Breast epithelium (tissue), 4 donors: ENCODE measurements at regions not wholly inside any gene's neighbourhood (a gene's known extent, or its start where the extent isn't known, plus 50 kb on each side); places are given as distances from the start of the nearest gene placed in this dataset.

Experiments used
- DNase-seq, 2 donors: peaks; one replicate each; pipeline ENCODE4 v3.0.0-alpha.2; 2019; ENCODE audit warnings: low spot score in 2 of 2
- H3K27ac ChIP-seq, 2 donors: fragments of 200-600 bp; sonication (generic) in 1 of 2; one replicate each; pipeline ENCODE4 v1.5.1; 2016 to 2019; ENCODE audit warnings: mild to moderate bottlenecking in 1 of 2
- H3K27me3 ChIP-seq, 2 donors: fragments of 200-600 bp; sonication (generic) in 1 of 2; one replicate each; pipeline versions ENCODE4 v1.5.1 to v1.6.0; 2017 to 2019; ENCODE audit warnings: control low read depth in 1 of 2, mild to moderate bottlenecking in 1 of 2
- H3K36me3 ChIP-seq: fragments of 200-600 bp; one replicate; pipeline ENCODE4 v1.5.1; 2019
- H3K4me1 ChIP-seq, 2 donors: fragments of 200-600 bp; sonication (generic); one replicate each; pipeline ENCODE4 v1.5.1; 2016 to 2019; ENCODE audit warnings: control low read depth in 1 of 2
- H3K4me3 ChIP-seq, 3 donors: fragments of 200-600 bp; sonication (generic); 1 replicate in 2 of 3; 2 replicates in 1 of 3; pipeline ENCODE4 v1.5.1; 2016 to 2019; ENCODE audit warnings: mild to moderate bottlenecking in 3 of 3, moderate library complexity in 2 of 3
- H3K9me3 ChIP-seq, 2 donors: fragments of 200-600 bp; sonication (generic) in 1 of 2; one replicate each; pipeline ENCODE4 v1.5.1; 2016 to 2019; ENCODE audit warnings: control low read depth in 1 of 2
- CTCF ChIP-seq, 3 donors: fragments of 450-650 bp; IDR thresholded peaks; one replicate each; pipeline ENCODE4 v1.5.1; 2016 to 2017; ENCODE audit warnings: antibody characterized with exemption in 3 of 3, mild to moderate bottlenecking in 3 of 3, moderate library complexity in 3 of 3
- POLR2A ChIP-seq: fragments of 450-650 bp; IDR thresholded peaks from one replicate; pipeline ENCODE4 v1.6.1; 2016; ENCODE audit warnings: antibody characterized with exemption, mild to moderate bottlenecking, moderate library complexity
- POLR2AphosphoS5 ChIP-seq, 3 donors: sonication (generic); formaldehyde crosslinking; IDR thresholded peaks; one replicate each; pipeline ENCODE4 v1.6.1; 2017; ENCODE audit warnings: antibody characterized with exemption in 3 of 3
- intact Hi-C: fragments of 100-400 bp; cut with DNase I; formaldehyde crosslinking; loops from one replicate; pipeline ENCODE4 v1.15.1; 2023; ENCODE audit warnings: low total_unique reads

GRCh38 chr4:136806844-136807243 lies 725.5 kb downstream of the PCDH18 start:
- no peak overlapping the region for H3K27ac ChIP-seq
- peaks cover 0 to 4% of the 10 kb centered on the region in 2 donors for H3K9me3 ChIP-seq
- TF ChIP-seq CTCF (IDR thresholded peaks at IDR 0.05), result no peak
- no peak for TF ChIP-seq POLR2A
- TF ChIP-seq POLR2AphosphoS5 (IDR thresholded peaks at IDR 0.05), result no peak
- no peak for DNase-seq
- intact Hi-C loops, result no loop called here
- H3K4me3 ChIP-seq, result no peak overlapping the region
- no peaks in the 10 kb centered on the region for H3K27me3 ChIP-seq
- no peaks in the 10 kb centered on the region for H3K36me3 ChIP-seq
- no peaks in the 10 kb centered on the region for H3K4me1 ChIP-seq

- Histone ChIP-seq H3K36me3 (no peaks in the 10 kb centered on the region), H3K4me1 (no peaks in the 10 kb centered on the region), H3K9me3 (no peaks in the 10 kb centered on the region), H3K27me3 (no peaks in the 10 kb centered on the region), H3K4me3 (no peak overlapping the region), H3K27ac (no peak overlapping the region)
- TF ChIP-seq POLR2A (no peak), POLR2AphosphoS5 (IDR thresholded peaks at IDR 0.05) (no peak), CTCF (IDR thresholded peaks at IDR 0.05) (no peak)
- DNase-seq, result no peak
- intact Hi-C loops, result no loop called here
These were observed 726.7 kb downstream of the PCDH18 start for GRCh38 chr4:136805617-136806016.

GRCh38 chr4:136803433-136803832 lies 728.9 kb downstream of the PCDH18 start:
- intact Hi-C loops, result no loop called here
- no peak for DNase-seq
- H3K27ac ChIP-seq, result no peak overlapping the region
- H3K9me3 ChIP-seq, result no peaks in the 10 kb centered on the region
- H3K36me3 ChIP-seq, result no peaks in the 10 kb centered on the region
- H3K27me3 ChIP-seq, result no peaks in the 10 kb centered on the region
- no peak overlapping the region for H3K4me3 ChIP-seq
- H3K4me1 ChIP-seq, result no peaks in the 10 kb centered on the region
- TF ChIP-seq CTCF (IDR thresholded peaks at IDR 0.05), result no peak
- no peak for TF ChIP-seq POLR2A
- no peak for TF ChIP-seq POLR2AphosphoS5 (IDR thresholded peaks at IDR 0.05)

GRCh38 chr4:136800248-136800647 lies 732.0 kb downstream of the PCDH18 start:
- no peaks in the 10 kb centered on the region for H3K9me3 ChIP-seq
- no peak overlapping the region for H3K27ac ChIP-seq
- intact Hi-C loops, result no loop called here
- H3K36me3 ChIP-seq, result no peaks in the 10 kb centered on the region
- DNase-seq, result no peak
- H3K4me3 ChIP-seq, result no peak overlapping the region
- H3K27me3 ChIP-seq, result no peaks in the 10 kb centered on the region
- TF ChIP-seq POLR2A (no peak), POLR2AphosphoS5 (IDR thresholded peaks at IDR 0.05) (no peak), CTCF (IDR thresholded peaks at IDR 0.05) (no peak)
- no peaks in the 10 kb centered on the region for H3K4me1 ChIP-seq

- intact Hi-C loops, result no loop called here
These were observed 735.3 kb downstream of the PCDH18 start for GRCh38 chr4:136796953-136797352.

More at GRCh38 chr4:136796953-136797352, 735.3 kb downstream of the PCDH18 start:
- H3K4me3 ChIP-seq, result no peak overlapping the region
- no peaks in the 10 kb centered on the region for H3K27me3 ChIP-seq
- no peaks in the 10 kb centered on the region for H3K4me1 ChIP-seq
- TF ChIP-seq CTCF (IDR thresholded peaks at IDR 0.05), result no peak
- TF ChIP-seq POLR2A, result no peak
- TF ChIP-seq POLR2AphosphoS5 (IDR thresholded peaks at IDR 0.05), result no peak
- no peaks in the 10 kb centered on the region for H3K36me3 ChIP-seq
- no peak overlapping the region for H3K27ac ChIP-seq
- DNase-seq, result no peak
- no peaks in the 10 kb centered on the region for H3K9me3 ChIP-seq
